ENCODE measurements at regions not wholly inside any gene's neighbourhood (a gene's known extent, or its start where the extent isn't known, plus 50 kb on each side); places are given as distances from the start of the nearest gene placed in this dataset.

DNA sequence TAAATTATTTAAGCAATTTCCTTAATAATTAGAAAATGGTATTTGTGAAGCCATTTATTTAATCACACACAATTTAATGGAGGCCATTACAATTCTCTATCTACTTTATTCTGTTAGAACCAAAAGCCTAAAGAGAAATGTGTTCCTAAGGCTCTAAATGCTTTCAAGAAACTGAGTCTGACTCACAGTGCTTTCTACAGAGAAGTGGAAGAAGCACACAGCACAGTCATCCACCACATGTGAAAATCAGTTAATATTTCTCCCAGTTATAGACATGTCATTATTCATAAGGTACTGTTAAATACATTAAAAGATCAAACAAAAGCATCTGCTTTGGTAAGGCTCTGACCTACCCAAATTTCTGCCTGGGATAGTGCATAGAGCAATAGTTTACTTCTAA is 214.4 kb downstream of the ALDH8A1 start:
- POLR2A ChIA-PET (ENCODE audit: unreplicated experiment), result no interaction called here
- Histone ChIP-seq H3K9me3 (ENCODE audit: insufficient read depth, low read depth) (no peaks in the 10 kb centered on the region), H3K27me3 (ENCODE audit: insufficient read depth, low read depth) (no peaks in the 10 kb centered on the region), H4K20me1 (ENCODE audit: insufficient read depth) (no peaks in the 10 kb centered on the region), H3K4me2 (no peak overlapping the region), H3F3A (ENCODE audit: insufficient read depth, low read depth) (peaks cover 10% of the 10 kb centered on the region; the same call in 1 of the 2 replicates), H3K4me1 (replicated peaks; ENCODE audit: insufficient read depth) (peaks cover 14% of the 10 kb centered on the region), H3K36me3 (ENCODE audit: low read depth) (no peaks in the 10 kb centered on the region), H3K4me3 (no peak overlapping the region), H3K27ac (no peak overlapping the region), H3K9me2 (ENCODE audit: insufficient read depth) (no peaks in the 10 kb centered on the region), H3K79me2 (ENCODE audit: low read depth) (no peaks in the 10 kb centered on the region), H2AFZ (no peak overlapping the region)
- intact Hi-C loops (cut with micrococcal nuclease; ENCODE audit: unreplicated experiment), result no loop called here
- BruUV-seq (replicated peaks), result no TSS peak
- CTCF ChIA-PET, result no interaction called here
- TF ChIP-seq, protein P1, sequence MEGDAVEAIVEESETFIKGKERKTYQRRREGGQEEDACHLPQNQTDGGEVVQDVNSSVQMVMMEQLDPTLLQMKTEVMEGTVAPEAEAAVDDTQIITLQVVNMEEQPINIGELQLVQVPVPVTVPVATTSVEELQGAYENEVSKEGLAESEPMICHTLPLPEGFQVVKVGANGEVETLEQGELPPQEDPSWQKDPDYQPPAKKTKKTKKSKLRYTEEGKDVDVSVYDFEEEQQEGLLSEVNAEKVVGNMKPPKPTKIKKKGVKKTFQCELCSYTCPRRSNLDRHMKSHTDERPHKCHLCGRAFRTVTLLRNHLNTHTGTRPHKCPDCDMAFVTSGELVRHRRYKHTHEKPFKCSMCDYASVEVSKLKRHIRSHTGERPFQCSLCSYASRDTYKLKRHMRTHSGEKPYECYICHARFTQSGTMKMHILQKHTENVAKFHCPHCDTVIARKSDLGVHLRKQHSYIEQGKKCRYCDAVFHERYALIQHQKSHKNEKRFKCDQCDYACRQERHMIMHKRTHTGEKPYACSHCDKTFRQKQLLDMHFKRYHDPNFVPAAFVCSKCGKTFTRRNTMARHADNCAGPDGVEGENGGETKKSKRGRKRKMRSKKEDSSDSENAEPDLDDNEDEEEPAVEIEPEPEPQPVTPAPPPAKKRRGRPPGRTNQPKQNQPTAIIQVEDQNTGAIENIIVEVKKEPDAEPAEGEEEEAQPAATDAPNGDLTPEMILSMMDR (conservative IDR thresholded peaks at IDR 0.05), result no peak
- no peak for TF ChIP-seq EZH2 (IDR thresholded peaks at IDR 0.05; ENCODE audit: low read depth)
- DNase-seq, result no peak

DNA sequence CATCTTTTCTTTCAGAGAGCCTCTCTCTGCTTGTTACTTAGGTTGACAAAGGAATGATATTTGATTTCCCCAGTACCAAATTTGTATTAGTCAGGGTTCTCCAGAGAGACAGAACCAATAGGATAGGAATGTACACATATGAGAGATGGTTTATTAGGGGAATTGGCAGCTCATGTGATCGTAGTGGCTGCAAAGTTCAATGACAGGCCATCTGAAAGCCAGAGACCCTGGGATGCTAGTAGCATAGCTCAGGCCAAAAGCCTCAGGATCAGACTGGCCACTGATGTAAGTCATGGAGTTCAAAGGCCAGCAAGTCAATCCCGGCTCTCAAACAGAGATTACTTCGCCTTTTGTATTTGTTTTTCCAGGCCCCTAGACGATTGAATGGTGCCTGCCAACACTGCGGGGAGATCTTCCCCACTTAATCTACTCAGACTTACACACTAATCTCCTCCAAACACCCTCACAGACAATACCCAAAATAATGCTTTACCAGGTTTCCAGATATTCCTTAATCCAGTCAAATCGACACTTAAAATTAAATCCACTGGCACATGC is 215.5 kb downstream of the ALDH8A1 start:
- no TSS peak for BruUV-seq (replicated peaks)
- no peaks in the 10 kb centered on the region for H3K79me2 ChIP-seq (ENCODE audit: low read depth)
- no peaks in the 10 kb centered on the region for H3K9me2 ChIP-seq (ENCODE audit: insufficient read depth)
- H3K27me3 ChIP-seq (ENCODE audit: insufficient read depth, low read depth), result no peaks in the 10 kb centered on the region
- H3K36me3 ChIP-seq (ENCODE audit: low read depth), result no peaks in the 10 kb centered on the region
- H3F3A ChIP-seq (ENCODE audit: insufficient read depth, low read depth), result no peaks in the 10 kb centered on the region
- CTCF ChIA-PET, result no interaction called here
- TF ChIP-seq, protein P1 (conservative IDR thresholded peaks at IDR 0.05), result no peak
- TF ChIP-seq EZH2 (IDR thresholded peaks at IDR 0.05; ENCODE audit: low read depth), result no peak
- H3K4me3 ChIP-seq, result no peak overlapping the region
- POLR2A ChIA-PET (ENCODE audit: unreplicated experiment), result no interaction called here
- intact Hi-C loops (cut with micrococcal nuclease; ENCODE audit: unreplicated experiment), result no loop called here
- DNase-seq, result no peak
- no peaks in the 10 kb centered on the region for H4K20me1 ChIP-seq (ENCODE audit: insufficient read depth)
- H2AFZ ChIP-seq, result no peak overlapping the region
- no peak overlapping the region for H3K4me2 ChIP-seq
- no peaks in the 10 kb centered on the region for H3K9me3 ChIP-seq (ENCODE audit: insufficient read depth, low read depth)
- no peak overlapping the region for H3K27ac ChIP-seq
- H3K4me1 ChIP-seq (replicated peaks; ENCODE audit: insufficient read depth), result peaks cover 6% of the 10 kb centered on the region

DNA sequence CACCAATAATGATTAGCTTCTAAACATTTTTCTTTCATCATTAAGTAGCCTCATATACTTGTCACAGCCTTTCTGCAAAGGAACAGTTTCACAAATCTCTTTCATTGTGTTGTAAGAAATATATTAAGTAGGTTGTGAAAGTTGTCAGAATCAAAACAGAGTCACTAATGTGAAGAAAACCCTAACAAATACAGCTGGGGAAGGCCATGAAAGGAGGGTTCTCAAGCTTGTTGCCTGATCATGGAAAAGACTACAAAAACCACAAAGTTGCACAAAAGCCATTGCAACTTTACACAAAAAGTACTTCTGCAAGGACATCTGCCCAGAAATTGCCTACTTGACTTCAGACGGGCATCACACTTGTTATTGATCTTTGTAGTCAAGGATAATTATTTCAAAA is 216.1 kb downstream of the ALDH8A1 start:
- H3K4me3 ChIP-seq, result no peak overlapping the region
- no peak for TF ChIP-seq EZH2 (IDR thresholded peaks at IDR 0.05; ENCODE audit: low read depth)
- TF ChIP-seq, protein P1 (conservative IDR thresholded peaks at IDR 0.05), result no peak
- CTCF ChIA-PET, result no interaction called here
- H3F3A ChIP-seq (ENCODE audit: insufficient read depth, low read depth), result no peaks in the 10 kb centered on the region
- no TSS peak for BruUV-seq (replicated peaks)
- no peaks in the 10 kb centered on the region for H4K20me1 ChIP-seq (ENCODE audit: insufficient read depth)
- POLR2A ChIA-PET (ENCODE audit: unreplicated experiment), result interaction anchor here (0.6 kb wide), 1 partner anchor 369 kb away, joined by 3 read pairs; no protein-coding TSS in a partner anchor
- DNase-seq, result no peak
- H3K9me2 ChIP-seq (ENCODE audit: insufficient read depth), result no peaks in the 10 kb centered on the region
- intact Hi-C loops (cut with micrococcal nuclease; ENCODE audit: unreplicated experiment), result no loop called here
- H3K9me3 ChIP-seq (ENCODE audit: insufficient read depth, low read depth), result no peaks in the 10 kb centered on the region
- H3K4me2 ChIP-seq, result no peak overlapping the region
- H3K27me3 ChIP-seq (ENCODE audit: insufficient read depth, low read depth), result no peaks in the 10 kb centered on the region
- H2AFZ ChIP-seq, result no peak overlapping the region
- H3K27ac ChIP-seq, result no peak overlapping the region
- H3K36me3 ChIP-seq (ENCODE audit: low read depth), result no peaks in the 10 kb centered on the region
- no peaks in the 10 kb centered on the region for H3K79me2 ChIP-seq (ENCODE audit: low read depth)
- H3K4me1 ChIP-seq (replicated peaks; ENCODE audit: insufficient read depth), result peaks cover under 1% of the 10 kb centered on the region; the same call in 1 of the 2 replicates
